ENCODE measurements at regions not wholly inside any gene's neighbourhood (a gene's known extent, or its start where the extent isn't known, plus 50 kb on each side); places are given as distances from the start of the nearest gene placed in this dataset.

- Histone ChIP-seq H3K4me1 (no peaks in the 10 kb centered on the region), H3K27me3 (peaks cover 0 to 17% (median 0%) of the 10 kb centered on the region in 4 donors), H3K9me3 (no peaks in the 10 kb centered on the region), H3K4me3 (no peak overlapping the region), H3K27ac (replicated peaks in 1 of 4) (no peak overlapping the region), H3K36me3 (no peaks in the 10 kb centered on the region)
- intact Hi-C loops (cut with DNase I): no loop called here
- TF ChIP-seq POLR2A (IDR thresholded peaks at IDR 0.05; ENCODE audit: low read depth) (no peak), CTCF (IDR thresholded peaks at IDR 0.05) (no peak), POLR2AphosphoS5 (IDR thresholded peaks at IDR 0.05) (no peak), EP300 (IDR thresholded peaks at IDR 0.05) (no peak)
- 79% methylated on average over 6 of the region's 6 CpGs for WGBS
- no peak for DNase-seq (ENCODE audit: extremely low spot score)
These were observed 131.6 kb upstream of the POU3F1 start for GRCh38 chr1:38178216-38178615.

DNA sequence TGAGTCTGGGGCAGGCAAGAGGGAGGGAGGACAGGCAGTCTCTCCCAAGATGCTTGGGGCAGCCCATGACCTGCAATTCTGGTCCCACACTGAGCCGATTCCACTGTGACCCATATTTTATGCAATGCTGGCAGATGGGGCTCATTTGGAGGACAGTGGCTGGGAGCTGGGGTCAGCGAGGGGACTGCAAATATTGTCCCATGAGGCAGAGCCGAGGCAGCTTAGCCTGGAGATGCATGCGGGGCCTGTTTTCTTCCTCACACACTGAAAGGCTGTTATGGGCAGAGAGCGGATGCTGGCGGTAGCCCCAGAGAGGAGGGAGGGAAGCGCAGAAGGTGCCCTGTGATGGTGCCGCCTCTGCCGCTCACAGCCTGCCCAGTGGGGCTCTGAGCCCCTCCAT lies 128.5 kb upstream of the POU3F1 start:
- Histone ChIP-seq H3K27me3 (no peaks in the 10 kb centered on the region), H3K27ac (replicated peaks in 1 of 4) (no peak overlapping the region), H3K4me3 (no peak overlapping the region), H3K9me3 (no peaks in the 10 kb centered on the region), H3K36me3 (no peaks in the 10 kb centered on the region), H3K4me1 (no peaks in the 10 kb centered on the region)
- WGBS: 80% methylated on average over 8 of the region's 9 CpGs
- TF ChIP-seq CTCF (IDR thresholded peaks at IDR 0.05) (no peak), POLR2AphosphoS5 (IDR thresholded peaks at IDR 0.05) (no peak), POLR2A (IDR thresholded peaks at IDR 0.05; ENCODE audit: low read depth) (no peak), EP300 (IDR thresholded peaks at IDR 0.05) (no peak)
- DNase-seq (ENCODE audit: extremely low spot score): no peak
- intact Hi-C loops (cut with DNase I): no loop called here

GRCh38 chr1:38173848-38174247 lies 127.3 kb upstream of the POU3F1 start:
- Histone ChIP-seq H3K4me1 (no peaks in the 10 kb centered on the region), H3K36me3 (no peaks in the 10 kb centered on the region), H3K27me3 (no peaks in the 10 kb centered on the region), H3K4me3 (no peak overlapping the region), H3K9me3 (no peaks in the 10 kb centered on the region), H3K27ac (replicated peaks in 1 of 4) (no peak overlapping the region)
- WGBS: 75% methylated on average over 5 of the region's 5 CpGs
- intact Hi-C loops (cut with DNase I): no loop called here
- DNase-seq (ENCODE audit: extremely low spot score): no peak
- TF ChIP-seq POLR2A (IDR thresholded peaks at IDR 0.05; ENCODE audit: low read depth) (no peak), POLR2AphosphoS5 (IDR thresholded peaks at IDR 0.05) (no peak), EP300 (IDR thresholded peaks at IDR 0.05) (no peak), CTCF (IDR thresholded peaks at IDR 0.05) (no peak)

- Histone ChIP-seq H3K9me3 (no peaks in the 10 kb centered on the region), H3K36me3 (no peaks in the 10 kb centered on the region), H3K27me3 (no peaks in the 10 kb centered on the region), H3K4me3 (no peak overlapping the region), H3K27ac (replicated peaks in 1 of 4) (no peak overlapping the region), H3K4me1 (no peaks in the 10 kb centered on the region)
- DNase-seq (ENCODE audit: extremely low spot score): no peak
- TF ChIP-seq POLR2AphosphoS5 (IDR thresholded peaks at IDR 0.05): no peak
- no peak for TF ChIP-seq POLR2A (IDR thresholded peaks at IDR 0.05; ENCODE audit: low read depth)
- TF ChIP-seq EP300 (IDR thresholded peaks at IDR 0.05): no peak
- TF ChIP-seq CTCF (IDR thresholded peaks at IDR 0.05): no peak
- 87% methylated on average over 6 of the region's 6 CpGs for WGBS
- intact Hi-C loops (cut with DNase I): no loop called here
These were observed 126.7 kb upstream of the POU3F1 start for GRCh38 chr1:38173157-38173831.

DNA sequence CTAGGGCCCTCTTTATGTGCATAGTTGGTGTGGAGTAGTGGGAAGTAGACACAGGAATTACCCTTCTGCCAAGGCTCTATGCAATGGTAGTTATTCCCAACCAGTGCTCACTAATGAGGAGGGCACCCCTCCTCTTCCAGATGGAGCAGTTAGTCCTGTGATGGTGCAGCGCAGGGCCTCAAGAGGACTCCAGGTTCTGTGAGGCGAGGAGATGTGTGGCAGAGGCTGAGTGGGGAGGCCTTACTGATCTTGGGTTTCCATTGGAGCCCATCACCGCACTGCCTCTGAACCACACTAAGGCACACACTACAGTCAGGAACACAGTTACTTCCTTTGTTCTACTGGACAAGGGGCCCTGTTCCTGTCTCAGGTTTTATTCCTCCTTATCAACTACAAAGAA lies 122.5 kb upstream of the POU3F1 start:
- 97% methylated on average over 3 of the region's 3 CpGs for WGBS

More for the DNA sequence above, 122.5 kb upstream of the POU3F1 start:
- Histone ChIP-seq H3K27ac (replicated peaks in 1 of 4) (no peak overlapping the region), H3K4me3 (no peak overlapping the region), H3K4me1 (no peaks in the 10 kb centered on the region), H3K9me3 (no peaks in the 10 kb centered on the region), H3K27me3 (peaks cover 0 to 16% (median 0%) of the 10 kb centered on the region in 4 donors), H3K36me3 (no peaks in the 10 kb centered on the region)
- TF ChIP-seq EP300 (IDR thresholded peaks at IDR 0.05) (no peak), CTCF (IDR thresholded peaks at IDR 0.05) (no peak), POLR2A (IDR thresholded peaks at IDR 0.05; ENCODE audit: low read depth) (no peak), POLR2AphosphoS5 (IDR thresholded peaks at IDR 0.05) (no peak)
- intact Hi-C loops (cut with DNase I): no loop called here
- DNase-seq (ENCODE audit: extremely low spot score): no peak
